ENCODE measurements at regions not wholly inside any gene's neighbourhood (a gene's known extent, or its start where the extent isn't known, plus 50 kb on each side); places are given as distances from the start of the nearest gene placed in this dataset.

GRCh38 chr7:46446151-46446550 lies 525.1 kb upstream of the IGFBP3 start:
- TF ChIP-seq CTCF (IDR thresholded peaks at IDR 0.05; ENCODE audit: control extremely low read depth in 1 of 3, insufficient read depth in 1 of 3, low read depth in 1 of 3, low read length in 3 of 3), result no peak
- no peak for TF ChIP-seq TAF1 (IDR thresholded peaks at IDR 0.05; ENCODE audit: low read depth, low read length)
- TF ChIP-seq CHD2 (IDR thresholded peaks at IDR 0.05; ENCODE audit: low read length), result no peak
- TF ChIP-seq JUN (IDR thresholded peaks at IDR 0.05; ENCODE audit: low read depth, low read length), result no peak
- no peak for TF ChIP-seq EP300 (IDR thresholded peaks at IDR 0.05; ENCODE audit: borderline replicate concordance in 1 of 2, low read depth in 2 of 2, low read length in 2 of 2)

Measured in H1 (cell line).